H9 (cell line): ENCODE measurements at regions not wholly inside any gene's neighbourhood (a gene's known extent, or its start where the extent isn't known, plus 50 kb on each side); places are given as distances from the start of the nearest gene placed in this dataset.

Source experiments
- DNase-seq: peaks from one replicate; pipeline ENCODE4 v3.0.0-alpha.2; 2017
- H2AFZ ChIP-seq: one replicate; pipeline ENCODE4 v1.6.1; 2013; ENCODE audit warnings: mild to moderate bottlenecking, low read length, control low read depth, moderate library complexity
- H2AK5ac ChIP-seq: 2 replicates; pipeline ENCODE4 v1.6.1; 2013; ENCODE audit warnings: low read length, control low read depth, mixed read lengths; ENCODE audit not compliant: insufficient read length
- H2BK120ac ChIP-seq: one replicate; pipeline ENCODE4 v1.6.1; 2013; ENCODE audit warnings: low read depth, mild to moderate bottlenecking, low read length, control low read depth, inconsistent platforms; ENCODE audit not compliant: poor library complexity, severe bottlenecking
- H2BK12ac ChIP-seq: 2 replicates; pipeline ENCODE4 v1.6.1; 2013; ENCODE audit warnings: low read length, control low read depth, mixed read lengths, low read depth; ENCODE audit not compliant: insufficient read length
- H2BK15ac ChIP-seq: 2 replicates; pipeline ENCODE4 v1.6.1; 2013; ENCODE audit warnings: low read depth, low read length, control low read depth
- H2BK20ac ChIP-seq: one replicate; pipeline ENCODE4 v1.6.1; 2013; ENCODE audit warnings: low read depth, mild to moderate bottlenecking, low read length, control low read depth, inconsistent platforms; ENCODE audit not compliant: poor library complexity, severe bottlenecking
- H2BK5ac ChIP-seq: 2 replicates; pipeline ENCODE4 v1.6.1; 2013; ENCODE audit warnings: low read length, control low read depth, mixed read lengths; ENCODE audit not compliant: insufficient read length
- H3K14ac ChIP-seq: 2 replicates; pipeline ENCODE4 v1.6.1; 2013; ENCODE audit warnings: low read length, control low read depth; ENCODE audit not compliant: insufficient read depth
- H3K18ac ChIP-seq: 2 replicates; pipeline ENCODE4 v1.6.1; 2013; ENCODE audit warnings: low read depth, mild to moderate bottlenecking, mixed read lengths, low read length, control low read depth; ENCODE audit not compliant: insufficient read length
- H3K23ac ChIP-seq: 2 replicates; pipeline ENCODE4 v1.6.1; 2013; ENCODE audit warnings: low read length, control low read depth, mixed read lengths, low read depth; ENCODE audit not compliant: insufficient read length
- H3K23me2 ChIP-seq: 2 replicates; pipeline ENCODE4 v1.6.1; 2013; ENCODE audit warnings: low read depth, mild to moderate bottlenecking, mixed read lengths, low read length, control low read depth; ENCODE audit not compliant: insufficient read length, poor library complexity, severe bottlenecking
- H3K27ac ChIP-seq: 2 replicates; pipeline ENCODE4 v1.5.1; 2013; ENCODE audit warnings: low read length, control low read depth, mixed read lengths, low read depth; ENCODE audit not compliant: insufficient read length
- H3K27me3 ChIP-seq: 2 replicates; pipeline ENCODE4 v1.6.1; 2013; ENCODE audit warnings: low read length, control low read depth, inconsistent platforms; ENCODE audit not compliant: insufficient read depth
- H3K4ac ChIP-seq: 2 replicates; pipeline ENCODE4 v1.6.1; 2013; ENCODE audit warnings: low read depth, mild to moderate bottlenecking, control low read depth, inconsistent platforms, low read length, moderate library complexity
- H3K4me1 ChIP-seq: 2 replicates; pipeline ENCODE4 v1.6.1; 2013; ENCODE audit warnings: low read length, control low read depth, inconsistent platforms; ENCODE audit not compliant: insufficient read depth
- H3K4me2 ChIP-seq: 2 replicates; pipeline ENCODE4 v1.6.1; 2013; ENCODE audit warnings: low read length, control low read depth, mixed read lengths; ENCODE audit not compliant: insufficient read length, insufficient read depth
- H3K56ac ChIP-seq: 2 replicates; pipeline ENCODE4 v1.6.1; 2013; ENCODE audit warnings: low read depth, mild to moderate bottlenecking, mixed read lengths, low read length, control low read depth; ENCODE audit not compliant: insufficient read length
- H3K79me1 ChIP-seq: 2 replicates; pipeline ENCODE4 v1.6.1; 2013; ENCODE audit warnings: low read depth, mild to moderate bottlenecking, moderate library complexity, low read length, control low read depth, inconsistent platforms; ENCODE audit not compliant: insufficient read depth, poor library complexity, severe bottlenecking
- H3K79me2 ChIP-seq: 2 replicates; pipeline ENCODE4 v1.6.1; 2013; ENCODE audit warnings: low read length, control low read depth, inconsistent platforms; ENCODE audit not compliant: insufficient read depth
- H3K9ac ChIP-seq: 2 replicates; pipeline ENCODE4 v1.6.1; 2013; ENCODE audit warnings: low read length, control low read depth, mixed read lengths; ENCODE audit not compliant: insufficient read length; ENCODE audit errors: extremely low read depth
- H3K9me3 ChIP-seq: one replicate; pipeline ENCODE4 v1.6.1; 2013; ENCODE audit warnings: low read depth, low read length, inconsistent platforms; ENCODE audit not compliant: control insufficient read depth
- H3T11ph ChIP-seq: one replicate; pipeline ENCODE4 v1.6.1; 2013; ENCODE audit warnings: mild to moderate bottlenecking, low read length, control low read depth, inconsistent platforms
- H4K20me1 ChIP-seq: one replicate; pipeline ENCODE4 v1.6.1; 2013; ENCODE audit not compliant: control insufficient read depth, insufficient read length, insufficient read depth
- H4K5ac ChIP-seq: 2 replicates; pipeline ENCODE4 v1.6.1; 2013; ENCODE audit warnings: low read depth, mild to moderate bottlenecking, mixed read lengths, low read length, control low read depth; ENCODE audit not compliant: insufficient read length
- H4K8ac ChIP-seq: replicated peaks from 2 replicates; pipeline ENCODE4 v1.6.1; 2013; ENCODE audit warnings: low read length, control low read depth, mixed read lengths, low read depth; ENCODE audit not compliant: insufficient read length
- H4K91ac ChIP-seq: 2 replicates; pipeline ENCODE4 v1.6.1; 2013; ENCODE audit warnings: low read depth, mild to moderate bottlenecking, moderate library complexity, mixed read lengths, low read length, control low read depth; ENCODE audit not compliant: insufficient read length
- H3K27ac Mint-ChIP-seq, 3 experiments: 2 replicates in 2 of 3; 3 replicates in 1 of 3; pipeline ENCODE4 v1.8.0; 2020 to 2021; ENCODE audit warnings: mixed read lengths in 3 of 3, mild to moderate bottlenecking in 1 of 3, moderate library complexity in 1 of 3
- H3K27me3 Mint-ChIP-seq: 2 replicates; pipeline ENCODE4 v1.8.0; 2021; ENCODE audit warnings: low read depth, mild to moderate bottlenecking, moderate library complexity, mixed read lengths
- H3K36me3 Mint-ChIP-seq, 3 experiments: 2 replicates in 2 of 3; 3 replicates in 1 of 3; pipeline ENCODE4 v1.8.0; 2020 to 2021; ENCODE audit warnings: low read depth in 3 of 3, mixed read lengths in 3 of 3; ENCODE audit not compliant: insufficient read depth in 1 of 3
- H3K4me1 Mint-ChIP-seq, 2 experiments: 2 replicates each; pipeline ENCODE4 v1.8.0; 2020; ENCODE audit warnings: mixed read lengths in 2 of 2
- H3K4me3 Mint-ChIP-seq, 2 experiments: 2 replicates in 1 of 2; 3 replicates in 1 of 2; pipeline ENCODE4 v1.8.0; 2020 to 2021; ENCODE audit warnings: mild to moderate bottlenecking in 2 of 2, mixed read lengths in 2 of 2, moderate library complexity in 1 of 2
- H3K9me3 Mint-ChIP-seq, 2 experiments: 2 replicates in 1 of 2; 3 replicates in 1 of 2; pipeline ENCODE4 v1.8.0; 2020; ENCODE audit warnings: mild to moderate bottlenecking in 2 of 2, mixed read lengths in 2 of 2, moderate library complexity in 1 of 2
- WGBS: extraction: QIAGEN DNeasy Blood & Tissue Kit; methylation state at CpG from one replicate; pipeline ENCODE4 v1.1.7; 2013; ENCODE audit warnings: missing lambda C conversion rate, low lambda C conversion rate, mixed read lengths; ENCODE audit not compliant: insufficient read length; ENCODE audit errors: extremely low coverage; 5-methylcytosine and 5-hydroxymethylcytosine counted together
- TF ChIP-seq, protein P1 (sequence below): fragments of 200-600 bp; sonication (generic); conservative IDR thresholded peaks from 3 replicates; pipeline ENCODE4 v1.8.0; 2021; ENCODE audit warnings: antibody characterized with exemption, mild to moderate bottlenecking

DNA sequence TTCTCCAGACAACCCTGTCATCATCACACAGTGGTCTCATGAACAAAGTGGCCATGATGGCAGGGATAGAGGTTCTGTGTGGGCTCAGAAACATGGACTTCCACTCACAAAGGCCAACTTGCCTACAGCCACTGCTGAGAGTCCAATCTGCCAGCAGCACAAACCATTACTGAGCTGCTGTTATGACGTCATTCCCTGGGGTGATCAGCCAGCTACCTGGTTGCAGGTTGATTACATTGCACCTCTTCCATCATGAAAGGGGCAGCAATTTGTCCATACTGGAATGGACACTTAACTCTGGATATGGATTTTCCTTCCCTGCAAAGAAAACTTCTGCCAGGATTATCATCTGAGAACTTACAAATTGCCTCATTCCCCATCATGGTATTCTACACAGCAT lies 1275.9 kb downstream of the TYW1 start:
- no peak overlapping the region for H3K27ac ChIP-seq
- H3K9me3 Mint-ChIP-seq: peaks cover 0 to 3% of the 10 kb centered on the region in 2 experiments; a peak in 2 of 5 replicates
- no peak overlapping the region for H3K4me3 Mint-ChIP-seq
- H4K5ac ChIP-seq: no peak overlapping the region
- no peak overlapping the region for H2AFZ ChIP-seq
- no peaks in the 10 kb centered on the region for H3K27me3 ChIP-seq
- no peaks in the 10 kb centered on the region for H4K20me1 ChIP-seq
- no peak overlapping the region for H2BK120ac ChIP-seq
- H3K23me2 ChIP-seq: no peaks in the 10 kb centered on the region
- no peaks in the 10 kb centered on the region for H3K79me2 ChIP-seq
- no peak overlapping the region for H3K14ac ChIP-seq
- peaks cover 19% of the 10 kb centered on the region in 2 experiments for H3K4me1 Mint-ChIP-seq
- no peak overlapping the region for H3K9ac ChIP-seq
- H3K4ac ChIP-seq: no peak overlapping the region
- no peak overlapping the region for H3K4me2 ChIP-seq
- H4K8ac ChIP-seq: no peak overlapping the region
- H2BK12ac ChIP-seq: no peak overlapping the region
- DNase-seq: no peak
- H3K27ac Mint-ChIP-seq: no peak overlapping the region
- H3K27me3 Mint-ChIP-seq: no peaks in the 10 kb centered on the region
- H3K18ac ChIP-seq: no peak overlapping the region
- peaks cover 0 to 1% (median 0%) of the 10 kb centered on the region in 3 experiments; a peak in 2 of 7 replicates for H3K36me3 Mint-ChIP-seq
- no peak overlapping the region for H3K23ac ChIP-seq
- no peak overlapping the region for H2AK5ac ChIP-seq
- H3K4me1 ChIP-seq: peaks cover 3% of the 10 kb centered on the region; the same call in 1 of the 2 replicates
- no CpG with 5 or more reads among the region's 1 CpG for WGBS
- H4K91ac ChIP-seq: no peak overlapping the region
- H2BK5ac ChIP-seq: no peak overlapping the region
- no peaks in the 10 kb centered on the region for H3K79me1 ChIP-seq
- TF ChIP-seq, protein P1, sequence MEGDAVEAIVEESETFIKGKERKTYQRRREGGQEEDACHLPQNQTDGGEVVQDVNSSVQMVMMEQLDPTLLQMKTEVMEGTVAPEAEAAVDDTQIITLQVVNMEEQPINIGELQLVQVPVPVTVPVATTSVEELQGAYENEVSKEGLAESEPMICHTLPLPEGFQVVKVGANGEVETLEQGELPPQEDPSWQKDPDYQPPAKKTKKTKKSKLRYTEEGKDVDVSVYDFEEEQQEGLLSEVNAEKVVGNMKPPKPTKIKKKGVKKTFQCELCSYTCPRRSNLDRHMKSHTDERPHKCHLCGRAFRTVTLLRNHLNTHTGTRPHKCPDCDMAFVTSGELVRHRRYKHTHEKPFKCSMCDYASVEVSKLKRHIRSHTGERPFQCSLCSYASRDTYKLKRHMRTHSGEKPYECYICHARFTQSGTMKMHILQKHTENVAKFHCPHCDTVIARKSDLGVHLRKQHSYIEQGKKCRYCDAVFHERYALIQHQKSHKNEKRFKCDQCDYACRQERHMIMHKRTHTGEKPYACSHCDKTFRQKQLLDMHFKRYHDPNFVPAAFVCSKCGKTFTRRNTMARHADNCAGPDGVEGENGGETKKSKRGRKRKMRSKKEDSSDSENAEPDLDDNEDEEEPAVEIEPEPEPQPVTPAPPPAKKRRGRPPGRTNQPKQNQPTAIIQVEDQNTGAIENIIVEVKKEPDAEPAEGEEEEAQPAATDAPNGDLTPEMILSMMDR: no peak
- no peak overlapping the region for H2BK20ac ChIP-seq
- no peak overlapping the region for H3K56ac ChIP-seq
- no peaks in the 10 kb centered on the region for H3K9me3 ChIP-seq
- no peak overlapping the region for H3T11ph ChIP-seq
- no peak overlapping the region for H2BK15ac ChIP-seq
